NCI-H146 (cell line): ENCODE measurements at regions not wholly inside any gene's neighbourhood (a gene's known extent, or its start where the extent isn't known, plus 50 kb on each side); places are given as distances from the start of the nearest gene placed in this dataset.
A peak's percentile ranks its signal among the peaks of the same experiment; 100 is the strongest.

Experiments
- DNase-seq: peaks from one replicate; lab custom pipeline; 2025; lab: John Stamatoyannopoulos, UW

- no peak for DNase-seq
Observed at GRCh38 chr7:340979-341694, 51.2 kb downstream of the FOXL3 start.

GRCh38 chr7:341841-342638, 52.1 kb downstream of the FOXL3 start:
- no peak for DNase-seq

GRCh38 chr7:342681-343216, 52.8 kb downstream of the FOXL3 start:
- no peak for DNase-seq

- DNase-seq: no peak
Observed at GRCh38 chr7:343227-343822, 53.4 kb downstream of the FOXL3 start.

- no peak for DNase-seq
Observed at GRCh38 chr7:343864-344607, 54.1 kb downstream of the FOXL3 start.

GRCh38 chr7:344608-344994, 54.6 kb downstream of the FOXL3 start:
- DNase-seq: no peak

- DNase-seq: no peak
Observed at GRCh38 chr7:346116-346898, 56.3 kb downstream of the FOXL3 start.

GRCh38 chr7:347001-347590, 57.1 kb downstream of the FOXL3 start:
- no peak for DNase-seq

GRCh38 chr7:347644-348479, 57.9 kb downstream of the FOXL3 start:
- DNase-seq: peak; percentile 31

GRCh38 chr7:348480-348844, 58.5 kb downstream of the FOXL3 start:
- DNase-seq: no peak

GRCh38 chr7:348962-349743, 59.2 kb downstream of the FOXL3 start:
- DNase-seq: no peak

- DNase-seq: no peak
Observed at GRCh38 chr7:351256-351655, 61.3 kb downstream of the FOXL3 start.

- DNase-seq: no peak
Observed at GRCh38 chr7:351681-352480, 61.9 kb downstream of the FOXL3 start.

- no peak for DNase-seq
Observed at GRCh38 chr7:353746-354325, 63.9 kb downstream of the FOXL3 start.

GRCh38 chr7:354597-355470, 64.9 kb downstream of the FOXL3 start:
- no peak for DNase-seq

GRCh38 chr7:355568-355967, 65.6 kb downstream of the FOXL3 start:
- no peak for DNase-seq

- DNase-seq: no peak
Observed at GRCh38 chr7:356087-356486, 66.1 kb downstream of the FOXL3 start.
